DOHH2 (cell line): ENCODE measurements at regions not wholly inside any gene's neighbourhood (a gene's known extent, or its start where the extent isn't known, plus 50 kb on each side); places are given as distances from the start of the nearest gene placed in this dataset.
"Not testable (repeated sequence)": the region's sequence is repeated elsewhere in the genome, so short reads cannot be mapped to it uniquely, and the experiment has no call there.

Experiments
- H3F3A ChIP-seq: fragments of 200-600 bp; sonication (generic), shearing (Covaris generic); 2 replicates; pipeline ENCODE4 v1.6.0; 2016; ENCODE audit warnings: antibody characterized with exemption, mild to moderate bottlenecking; ENCODE audit not compliant: control insufficient read depth, insufficient read depth
- H3K27ac ChIP-seq: fragments of 200-600 bp; sonication (generic); 2 replicates; pipeline ENCODE4 v1.5.1; 2014; ENCODE audit warnings: low read depth, mild to moderate bottlenecking, low read length, moderate library complexity
- H3K27me3 ChIP-seq: fragments of 200-600 bp; sonication (generic); 2 replicates; pipeline ENCODE4 v1.6.1; 2014; ENCODE audit warnings: mild to moderate bottlenecking, low read length, mixed read lengths; ENCODE audit not compliant: control insufficient read depth
- H3K36me3 ChIP-seq: fragments of 200-600 bp; sonication (generic); 2 replicates; pipeline ENCODE4 v1.6.1; 2014; ENCODE audit warnings: mild to moderate bottlenecking, low read length, moderate library complexity, mixed read lengths; ENCODE audit not compliant: control insufficient read depth
- H3K4me1 ChIP-seq: fragments of 200-600 bp; sonication (generic); 2 replicates; pipeline ENCODE4 v1.6.1; 2014; ENCODE audit warnings: mild to moderate bottlenecking, low read length, mixed read lengths; ENCODE audit not compliant: control insufficient read depth
- H3K4me2 ChIP-seq: fragments of 200-600 bp; sonication (generic); 2 replicates; pipeline ENCODE4 v1.6.0; 2014; ENCODE audit warnings: mild to moderate bottlenecking, low read length, moderate library complexity
- H3K4me3 ChIP-seq: fragments of 200-600 bp; sonication (generic); 2 replicates; pipeline ENCODE4 v1.5.1; 2014; ENCODE audit warnings: mild to moderate bottlenecking, low read length, mixed read lengths
- H3K79me2 ChIP-seq: fragments of 200-600 bp; sonication (generic); 2 replicates; pipeline ENCODE4 v1.6.1; 2014; ENCODE audit warnings: mild to moderate bottlenecking, low read length, mixed read lengths; ENCODE audit not compliant: control insufficient read depth
- H3K9me2 ChIP-seq: fragments of 200-600 bp; sonication (generic); replicated peaks from 2 replicates; pipeline ENCODE4 v1.6.1; 2014; ENCODE audit warnings: mild to moderate bottlenecking, low read length, mixed read lengths; ENCODE audit not compliant: control insufficient read depth
- H3K9me3 ChIP-seq: fragments of 200-600 bp; sonication (generic); 2 replicates; pipeline ENCODE4 v1.6.1; 2014; ENCODE audit warnings: antibody characterized with exemption, low read length, mixed read lengths; ENCODE audit not compliant: control insufficient read depth, insufficient read depth
- H4K20me1 ChIP-seq: fragments of 200-600 bp; sonication (generic); 2 replicates; pipeline ENCODE4 v1.6.0; 2014; ENCODE audit warnings: low read depth, mild to moderate bottlenecking, antibody characterized with exemption, low read length, moderate library complexity; ENCODE audit not compliant: control insufficient read depth, insufficient read depth

DNA sequence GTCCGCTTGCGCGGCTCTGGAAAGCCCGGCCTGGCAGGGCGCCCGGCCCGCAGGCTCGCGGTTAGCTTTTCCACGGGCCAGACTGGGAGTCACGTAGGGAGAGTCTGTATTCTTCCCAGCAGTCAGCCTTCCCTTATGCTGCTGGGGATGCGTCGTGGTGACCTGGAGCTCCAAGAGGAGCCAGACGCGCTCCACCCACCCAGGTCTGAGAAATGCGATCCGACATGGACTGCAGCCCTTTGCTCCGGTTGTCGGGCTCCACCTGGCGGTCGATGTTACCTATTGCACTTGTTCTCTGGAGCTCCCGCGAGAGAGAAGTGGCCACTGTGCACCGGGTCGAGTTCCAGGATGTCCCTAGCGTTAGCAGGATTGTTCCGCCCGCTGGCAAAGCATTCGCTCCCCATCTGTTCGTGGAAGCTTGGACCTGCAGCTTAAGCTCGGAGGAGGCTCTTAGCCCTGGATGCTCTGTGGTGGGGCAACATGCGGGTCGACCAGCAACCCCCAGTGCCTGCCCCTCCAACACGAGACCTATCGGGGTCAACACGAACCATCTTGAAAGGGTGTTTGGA lies 367.4 kb downstream of the SPATA31A6 start:
- H3K36me3 ChIP-seq, H3K4me3 ChIP-seq, H3K4me2 ChIP-seq, H3K9me3 ChIP-seq, H4K20me1 ChIP-seq, H3F3A ChIP-seq, H3K27ac ChIP-seq, H3K79me2 ChIP-seq, H3K4me1 ChIP-seq, H3K9me2 ChIP-seq, H3K27me3 ChIP-seq: not testable (repeated sequence)

GRCh38 chr9:42568530-42568929 lies 385.1 kb downstream of the SPATA31A6 start:
- not testable (repeated sequence) for H3K79me2 ChIP-seq, H3K4me3 ChIP-seq, H3F3A ChIP-seq, H3K4me1 ChIP-seq, H3K36me3 ChIP-seq, H3K4me2 ChIP-seq, H4K20me1 ChIP-seq, H3K27me3 ChIP-seq, H3K9me2 ChIP-seq, H3K27ac ChIP-seq, H3K9me3 ChIP-seq

- H3K36me3 ChIP-seq, H3K9me3 ChIP-seq, H3K27ac ChIP-seq, H3F3A ChIP-seq, H3K27me3 ChIP-seq, H3K9me2 ChIP-seq, H4K20me1 ChIP-seq, H3K4me1 ChIP-seq, H3K4me2 ChIP-seq, H3K4me3 ChIP-seq, H3K79me2 ChIP-seq: not testable (repeated sequence)
Measured at GRCh38 chr9:42568942-42569556, 385.6 kb downstream of the SPATA31A6 start.

- not testable (repeated sequence) for H3K4me3 ChIP-seq, H3K4me2 ChIP-seq, H3K79me2 ChIP-seq, H3K9me2 ChIP-seq, H3K9me3 ChIP-seq, H3K4me1 ChIP-seq, H3K27me3 ChIP-seq, H3K36me3 ChIP-seq, H3F3A ChIP-seq, H4K20me1 ChIP-seq, H3K27ac ChIP-seq
Measured at GRCh38 chr9:42577851-42578250, 394.4 kb downstream of the SPATA31A6 start.
